ENCODE measurements at regions not wholly inside any gene's neighbourhood (a gene's known extent, or its start where the extent isn't known, plus 50 kb on each side); places are given as distances from the start of the nearest gene placed in this dataset.

- TF ChIP-seq ZFP30 (CRISPR knock-in tag; IDR thresholded peaks at IDR 0.05; ENCODE audit: borderline replicate concordance) (no peak), ZBTB33 (CRISPR knock-in tag; IDR thresholded peaks at IDR 0.05) (no peak), RFX1 (IDR thresholded peaks at IDR 0.05) (no peak), EZH2 (IDR thresholded peaks at IDR 0.05; ENCODE audit: borderline replicate concordance, low read depth, low read length) (no peak), ZNF561 (CRISPR knock-in tag; conservative IDR thresholded peaks at IDR 0.05) (no peak), NBN (IDR thresholded peaks at IDR 0.05; ENCODE audit: low read depth) (no peak), ELF1 (tag; IDR thresholded peaks at IDR 0.05) (no peak), ATF7 (IDR thresholded peaks at IDR 0.05) (no peak), ETV6 (IDR thresholded peaks at IDR 0.05; ENCODE audit: borderline replicate concordance in 1 of 2, low read depth in 2 of 2, low read length in 1 of 2) (no peak), ETV6 (CRISPR knock-in tag; IDR thresholded peaks at IDR 0.05; ENCODE audit: borderline replicate concordance) (no peak)
Observed at GRCh38 chr3:13134879-13135206, 61.6 kb upstream of the IQSEC1 start.

All from K562 (cell line).